ENCODE measurements at regions not wholly inside any gene's neighbourhood (a gene's known extent, or its start where the extent isn't known, plus 50 kb on each side); places are given as distances from the start of the nearest gene placed in this dataset.

- H3K27ac ChIP-seq (ENCODE audit: low read depth, low read length): no peak overlapping the region
- no peaks in the 10 kb centered on the region for H3K36me3 ChIP-seq (ENCODE audit: control insufficient read depth, insufficient read depth, low read length)
- no peaks in the 10 kb centered on the region for H3K27me3 ChIP-seq (ENCODE audit: control insufficient read depth, insufficient read depth, low read length)
- no peak overlapping the region for H3K4me3 ChIP-seq (ENCODE audit: low read depth, low read length)
- H3K9me3 ChIP-seq (ENCODE audit: control insufficient read depth, insufficient read depth, low read length): no peaks in the 10 kb centered on the region
- no peaks in the 10 kb centered on the region for H3K4me1 ChIP-seq (ENCODE audit: control insufficient read depth, insufficient read depth, low read length)
- WGBS (ENCODE audit: insufficient coverage): 91% methylated on average over 4 of the region's 4 CpGs
- DNase-seq (ENCODE audit: low read depth in 4 of 6, low spot score in 6 of 6): no peak
Observed at GRCh38 chr15:81789403-81789802, 256.4 kb downstream of the MEX3B start.

DNA sequence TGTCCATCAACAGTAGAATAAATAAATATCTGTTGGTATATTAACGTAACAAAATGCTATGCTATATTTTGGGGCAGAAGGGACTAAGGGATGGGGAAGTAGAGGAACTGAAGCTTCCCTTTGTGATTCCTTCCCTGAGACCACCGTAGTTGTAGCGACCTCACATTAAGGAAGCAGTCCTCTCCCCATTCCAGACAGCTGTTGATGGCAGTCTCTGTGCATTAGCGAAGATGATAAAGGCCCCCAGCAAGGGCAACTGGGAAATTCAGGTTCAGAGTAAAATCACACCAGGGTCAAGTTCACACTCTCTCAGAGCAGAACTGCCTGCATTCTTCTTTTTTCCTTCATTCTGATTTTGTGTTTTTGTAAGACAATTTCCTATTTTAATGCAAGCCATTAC lies 259.0 kb downstream of the MEX3B start:
- Histone ChIP-seq H3K9me3 (ENCODE audit: control insufficient read depth, insufficient read depth, low read length) (no peaks in the 10 kb centered on the region), H3K27me3 (ENCODE audit: control insufficient read depth, insufficient read depth, low read length) (no peaks in the 10 kb centered on the region), H3K4me3 (ENCODE audit: low read depth, low read length) (no peak overlapping the region), H3K36me3 (ENCODE audit: control insufficient read depth, insufficient read depth, low read length) (no peaks in the 10 kb centered on the region), H3K4me1 (ENCODE audit: control insufficient read depth, insufficient read depth, low read length) (no peaks in the 10 kb centered on the region), H3K27ac (ENCODE audit: low read depth, low read length) (no peak overlapping the region)
- no peak for DNase-seq (ENCODE audit: low read depth in 4 of 6, low spot score in 6 of 6)
- WGBS (ENCODE audit: insufficient coverage): no CpG with 5 or more reads among the region's 4 CpGs

DNA sequence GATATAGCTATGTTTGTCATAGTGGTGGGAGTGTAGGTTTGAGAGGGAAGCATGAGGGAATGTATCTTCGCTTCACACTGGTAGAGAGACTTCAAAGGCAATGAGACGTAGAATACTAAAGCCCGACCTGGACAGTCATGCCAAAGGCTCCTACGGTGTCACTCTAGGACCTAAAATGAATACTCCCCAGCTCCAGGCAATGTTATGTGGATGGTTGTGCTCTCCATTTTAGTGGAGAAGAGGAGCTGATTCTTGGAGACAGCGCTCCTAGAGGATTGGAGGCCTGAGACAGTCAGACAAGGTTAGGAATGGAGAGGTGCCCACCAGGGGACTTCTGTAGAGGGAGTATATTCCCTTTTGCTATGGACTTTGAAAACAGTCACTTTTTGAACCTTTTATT lies 260.1 kb downstream of the MEX3B start:
- Histone ChIP-seq H3K27me3 (ENCODE audit: control insufficient read depth, insufficient read depth, low read length) (no peaks in the 10 kb centered on the region), H3K4me3 (ENCODE audit: low read depth, low read length) (no peak overlapping the region), H3K36me3 (ENCODE audit: control insufficient read depth, insufficient read depth, low read length) (no peaks in the 10 kb centered on the region), H3K9me3 (ENCODE audit: control insufficient read depth, insufficient read depth, low read length) (no peaks in the 10 kb centered on the region), H3K4me1 (ENCODE audit: control insufficient read depth, insufficient read depth, low read length) (no peaks in the 10 kb centered on the region), H3K27ac (ENCODE audit: low read depth, low read length) (no peak overlapping the region)
- DNase-seq (ENCODE audit: low read depth in 4 of 6, low spot score in 6 of 6): no peak
- 100% methylated on average over 2 of the region's 5 CpGs for WGBS (ENCODE audit: insufficient coverage)

DNA sequence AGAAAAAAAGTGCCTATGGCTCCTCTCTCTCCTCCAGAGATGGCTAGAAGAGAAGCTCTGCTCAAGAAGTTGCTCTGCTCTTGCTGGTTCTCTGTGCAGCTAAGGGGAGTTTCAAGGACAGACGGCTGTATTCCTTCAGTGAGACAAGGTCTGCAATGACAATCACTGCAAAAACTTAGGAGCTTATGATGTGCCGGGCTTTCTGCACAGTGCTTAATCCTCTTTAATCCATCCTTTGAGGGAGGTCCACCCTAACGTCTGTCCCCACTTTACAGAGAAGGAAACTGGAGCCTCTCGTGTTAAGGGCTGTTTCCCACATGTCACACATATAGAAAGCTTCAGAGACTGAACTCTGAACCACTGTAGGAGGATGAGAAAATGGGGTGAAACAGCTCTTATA lies 260.6 kb downstream of the MEX3B start:
- no peaks in the 10 kb centered on the region for H3K27me3 ChIP-seq (ENCODE audit: control insufficient read depth, insufficient read depth, low read length)
- no peaks in the 10 kb centered on the region for H3K9me3 ChIP-seq (ENCODE audit: control insufficient read depth, insufficient read depth, low read length)
- H3K4me3 ChIP-seq (ENCODE audit: low read depth, low read length): no peak overlapping the region
- H3K36me3 ChIP-seq (ENCODE audit: control insufficient read depth, insufficient read depth, low read length): no peaks in the 10 kb centered on the region
- no peak for DNase-seq (ENCODE audit: low read depth in 4 of 6, low spot score in 6 of 6)
- H3K4me1 ChIP-seq (ENCODE audit: control insufficient read depth, insufficient read depth, low read length): no peaks in the 10 kb centered on the region
- no peak overlapping the region for H3K27ac ChIP-seq (ENCODE audit: low read depth, low read length)
- 83% methylated on average over 2 of the region's 4 CpGs for WGBS (ENCODE audit: insufficient coverage)

DNA sequence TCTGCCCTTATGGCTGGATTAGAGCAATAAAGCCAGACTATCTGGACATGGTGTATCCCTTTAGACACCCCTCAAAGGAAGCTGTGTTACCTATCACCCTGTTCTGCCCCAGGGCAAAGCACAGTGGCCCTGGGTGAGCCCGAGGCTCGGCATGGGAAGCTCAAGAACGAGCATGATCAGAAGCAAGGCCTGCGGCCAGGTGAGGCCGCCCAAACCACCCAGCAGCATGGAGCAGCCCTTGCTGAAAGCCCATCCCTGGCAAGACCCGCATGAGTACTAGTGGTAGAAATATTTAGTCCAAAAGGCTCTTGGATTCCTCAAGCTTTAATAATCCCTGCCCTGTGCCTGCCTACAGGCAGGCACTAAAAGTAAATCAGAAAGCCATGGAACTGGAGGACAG lies 261.1 kb downstream of the MEX3B start:
- DNase-seq (ENCODE audit: low read depth in 4 of 6, low spot score in 6 of 6): no peak
- no peak overlapping the region for H3K4me3 ChIP-seq (ENCODE audit: low read depth, low read length)
- no peaks in the 10 kb centered on the region for H3K27me3 ChIP-seq (ENCODE audit: control insufficient read depth, insufficient read depth, low read length)
- no peaks in the 10 kb centered on the region for H3K9me3 ChIP-seq (ENCODE audit: control insufficient read depth, insufficient read depth, low read length)
- H3K27ac ChIP-seq (ENCODE audit: low read depth, low read length): no peak overlapping the region
- WGBS (ENCODE audit: insufficient coverage): 94% methylated on average over 6 of the region's 6 CpGs
- no peaks in the 10 kb centered on the region for H3K36me3 ChIP-seq (ENCODE audit: control insufficient read depth, insufficient read depth, low read length)
- H3K4me1 ChIP-seq (ENCODE audit: control insufficient read depth, insufficient read depth, low read length): no peaks in the 10 kb centered on the region

- Histone ChIP-seq H3K27me3 (ENCODE audit: control insufficient read depth, insufficient read depth, low read length) (no peaks in the 10 kb centered on the region), H3K9me3 (ENCODE audit: control insufficient read depth, insufficient read depth, low read length) (no peaks in the 10 kb centered on the region), H3K36me3 (ENCODE audit: control insufficient read depth, insufficient read depth, low read length) (no peaks in the 10 kb centered on the region), H3K4me1 (ENCODE audit: control insufficient read depth, insufficient read depth, low read length) (no peaks in the 10 kb centered on the region), H3K4me3 (ENCODE audit: low read depth, low read length) (no peak overlapping the region), H3K27ac (ENCODE audit: low read depth, low read length) (no peak overlapping the region)
- DNase-seq (ENCODE audit: low read depth in 4 of 6, low spot score in 6 of 6): no peak
- WGBS (ENCODE audit: insufficient coverage): 100% methylated on average over 3 of the region's 3 CpGs
Observed at GRCh38 chr15:81783586-81783985, 262.2 kb downstream of the MEX3B start.

- Histone ChIP-seq H3K4me3 (ENCODE audit: low read depth, low read length) (no peak overlapping the region), H3K36me3 (ENCODE audit: control insufficient read depth, insufficient read depth, low read length) (no peaks in the 10 kb centered on the region), H3K4me1 (ENCODE audit: control insufficient read depth, insufficient read depth, low read length) (no peaks in the 10 kb centered on the region), H3K9me3 (ENCODE audit: control insufficient read depth, insufficient read depth, low read length) (no peaks in the 10 kb centered on the region), H3K27me3 (ENCODE audit: control insufficient read depth, insufficient read depth, low read length) (no peaks in the 10 kb centered on the region), H3K27ac (ENCODE audit: low read depth, low read length) (no peak overlapping the region)
- WGBS (ENCODE audit: insufficient coverage): 95% methylated on average over 2 of the region's 5 CpGs
- no peak for DNase-seq (ENCODE audit: low read depth in 4 of 6, low spot score in 6 of 6)
Observed at GRCh38 chr15:81783076-81783475, 262.7 kb downstream of the MEX3B start.

DNA sequence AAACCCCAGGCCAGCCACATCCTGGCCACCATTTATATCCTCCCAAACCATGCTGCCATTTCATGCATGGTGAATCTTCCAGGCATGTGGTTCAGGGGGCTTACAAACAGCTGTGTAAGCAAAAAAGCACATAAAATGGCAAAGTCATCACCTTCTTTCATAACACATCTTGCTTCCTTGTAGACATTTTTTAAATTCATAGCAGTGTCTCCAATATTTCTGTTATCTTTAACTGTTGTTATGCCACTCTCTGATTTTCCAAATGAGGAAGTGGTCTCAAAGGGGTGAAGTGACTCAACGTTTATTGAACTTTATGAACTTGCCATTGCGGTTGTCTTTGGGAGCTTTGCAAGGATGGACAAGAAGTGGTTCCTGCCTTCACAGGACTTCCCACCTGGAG lies 264.4 kb downstream of the MEX3B start:
- no CpG with 5 or more reads among the region's 2 CpGs for WGBS (ENCODE audit: insufficient coverage)
- Histone ChIP-seq H3K27me3 (ENCODE audit: control insufficient read depth, insufficient read depth, low read length) (no peaks in the 10 kb centered on the region), H3K9me3 (ENCODE audit: control insufficient read depth, insufficient read depth, low read length) (no peaks in the 10 kb centered on the region), H3K36me3 (ENCODE audit: control insufficient read depth, insufficient read depth, low read length) (no peaks in the 10 kb centered on the region), H3K4me3 (ENCODE audit: low read depth, low read length) (no peak overlapping the region), H3K4me1 (ENCODE audit: control insufficient read depth, insufficient read depth, low read length) (no peaks in the 10 kb centered on the region), H3K27ac (ENCODE audit: low read depth, low read length) (no peak overlapping the region)
- no peak for DNase-seq (ENCODE audit: low read depth in 4 of 6, low spot score in 6 of 6)

GRCh38 chr15:81780966-81781365 lies 264.9 kb downstream of the MEX3B start:
- Histone ChIP-seq H3K4me1 (ENCODE audit: control insufficient read depth, insufficient read depth, low read length) (no peaks in the 10 kb centered on the region), H3K9me3 (ENCODE audit: control insufficient read depth, insufficient read depth, low read length) (no peaks in the 10 kb centered on the region), H3K36me3 (ENCODE audit: control insufficient read depth, insufficient read depth, low read length) (no peaks in the 10 kb centered on the region), H3K4me3 (ENCODE audit: low read depth, low read length) (no peak overlapping the region), H3K27ac (ENCODE audit: low read depth, low read length) (no peak overlapping the region), H3K27me3 (ENCODE audit: control insufficient read depth, insufficient read depth, low read length) (no peaks in the 10 kb centered on the region)
- DNase-seq (ENCODE audit: low read depth in 4 of 6, low spot score in 6 of 6): peak in 2 of 6 donors; percentile 20 to 40

DNA sequence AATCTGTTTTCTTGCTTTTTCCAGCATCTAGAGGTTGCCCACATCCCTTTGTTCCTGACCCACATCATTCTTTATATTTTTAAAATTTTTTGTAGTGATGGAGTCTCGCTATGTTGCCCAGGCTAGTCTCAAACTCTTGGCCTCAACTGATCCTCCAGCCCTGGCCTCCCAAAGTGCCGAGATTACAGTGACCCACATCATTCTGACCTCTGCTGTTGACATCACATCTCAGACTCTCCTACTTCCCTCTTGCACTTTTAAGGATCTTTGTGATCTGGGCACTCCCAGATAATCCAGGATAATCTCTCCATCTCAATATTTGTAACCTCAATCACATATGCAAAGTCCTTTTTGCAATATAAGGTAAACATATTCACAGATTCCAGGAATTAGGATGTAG lies 266.6 kb downstream of the MEX3B start:
- H3K4me1 ChIP-seq (ENCODE audit: control insufficient read depth, insufficient read depth, low read length): no peaks in the 10 kb centered on the region
- H3K4me3 ChIP-seq (ENCODE audit: low read depth, low read length): no peak overlapping the region
- H3K36me3 ChIP-seq (ENCODE audit: control insufficient read depth, insufficient read depth, low read length): no peaks in the 10 kb centered on the region
- no peaks in the 10 kb centered on the region for H3K9me3 ChIP-seq (ENCODE audit: control insufficient read depth, insufficient read depth, low read length)
- 100% methylated on average over 1 of the region's 2 CpGs for WGBS (ENCODE audit: insufficient coverage)
- H3K27ac ChIP-seq (ENCODE audit: low read depth, low read length): no peak overlapping the region
- DNase-seq (ENCODE audit: low read depth in 4 of 6, low spot score in 6 of 6): no peak
- no peaks in the 10 kb centered on the region for H3K27me3 ChIP-seq (ENCODE audit: control insufficient read depth, insufficient read depth, low read length)
